Osteoblast (primary cell): ENCODE measurements at regions not wholly inside any gene's neighbourhood (a gene's known extent, or its start where the extent isn't known, plus 50 kb on each side); places are given as distances from the start of the nearest gene placed in this dataset.

Source experiments
- DNase-seq: peaks from one replicate; pipeline ENCODE4 v3.0.0; 2011; ENCODE audit warnings: low spot score, mixed read lengths; ENCODE audit not compliant: insufficient read length; ENCODE audit errors: missing footprints
- H2AFZ ChIP-seq: 2 replicates; pipeline ENCODE4 v1.6.0; 2011; ENCODE audit warnings: mild to moderate bottlenecking, low read length
- H3K27ac ChIP-seq: 2 replicates; pipeline ENCODE4 v1.5.1; 2011; ENCODE audit warnings: mild to moderate bottlenecking, low read depth, low read length, moderate library complexity
- H3K27me3 ChIP-seq: 2 replicates; pipeline ENCODE4 v1.6.0; 2012; ENCODE audit warnings: mild to moderate bottlenecking, control low read depth, inconsistent platforms, low read length, moderate library complexity; ENCODE audit not compliant: insufficient read depth
- H3K36me3 ChIP-seq: 2 replicates; pipeline ENCODE4 v1.5.1; 2011; ENCODE audit warnings: mild to moderate bottlenecking, low read length, control low read depth, moderate library complexity; ENCODE audit not compliant: insufficient read depth
- H3K4me1 ChIP-seq: 2 replicates; pipeline ENCODE4 v1.5.1; 2011; ENCODE audit warnings: mild to moderate bottlenecking, low read length, control low read depth, moderate library complexity; ENCODE audit not compliant: insufficient read depth
- H3K4me2 ChIP-seq: 2 replicates; pipeline ENCODE4 v1.6.0; 2011; ENCODE audit warnings: mild to moderate bottlenecking, low read length; ENCODE audit not compliant: insufficient read depth
- H3K4me3 ChIP-seq: fragments of 200-600 bp; sonication (generic); 3 replicates; pipeline ENCODE4 v1.5.1; 2012; ENCODE audit warnings: mild to moderate bottlenecking, low read length, inconsistent platforms; ENCODE audit not compliant: insufficient read depth
- H3K79me2 ChIP-seq: 2 replicates; pipeline ENCODE4 v1.6.0; 2012; ENCODE audit warnings: mild to moderate bottlenecking, low read length, control low read depth, inconsistent platforms; ENCODE audit not compliant: insufficient read depth
- H3K9me3 ChIP-seq: 2 replicates; pipeline ENCODE4 v1.5.1; 2011; ENCODE audit warnings: low read depth, low read length, control low read depth
- H4K20me1 ChIP-seq: 2 replicates; pipeline ENCODE4 v1.6.0; 2012; ENCODE audit warnings: mild to moderate bottlenecking, low read length, control low read depth; ENCODE audit not compliant: insufficient read depth
- TF ChIP-seq, protein P1 (sequence below): IDR thresholded peaks from 2 replicates; pipeline ENCODE4 v1.5.1; 2011; ENCODE audit warnings: mild to moderate bottlenecking, low read depth, low read length, moderate library complexity; ENCODE audit errors: extremely low read depth

DNA sequence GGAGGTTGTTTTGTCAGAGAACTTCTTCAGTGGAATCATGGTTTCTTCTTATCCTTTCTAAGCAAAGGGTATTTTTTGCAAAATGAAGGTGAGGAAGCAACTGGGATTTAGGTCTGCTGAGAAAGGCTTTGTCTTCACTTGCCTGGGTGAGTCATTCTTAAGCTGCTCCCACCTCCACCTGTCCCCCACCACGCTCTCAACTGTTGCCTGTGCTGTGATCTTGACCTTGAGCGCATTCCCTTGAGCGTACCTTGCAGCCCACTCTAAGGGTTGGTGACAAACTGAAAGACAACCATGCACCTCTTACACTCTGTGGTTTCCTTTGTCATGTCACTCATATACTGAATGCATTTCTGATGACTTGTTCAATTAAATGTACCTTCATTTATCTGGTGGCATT, 641.1 kb downstream of the RNF144B start:
- Histone ChIP-seq H2AFZ (no peak overlapping the region), H3K4me3 (no peak overlapping the region), H4K20me1 (no peaks in the 10 kb centered on the region), H3K36me3 (no peaks in the 10 kb centered on the region), H3K27me3 (no peaks in the 10 kb centered on the region), H3K27ac (no peak overlapping the region), H3K9me3 (no peaks in the 10 kb centered on the region), H3K4me1 (no peaks in the 10 kb centered on the region), H3K79me2 (no peaks in the 10 kb centered on the region), H3K4me2 (no peak overlapping the region)
- TF ChIP-seq, protein P1, sequence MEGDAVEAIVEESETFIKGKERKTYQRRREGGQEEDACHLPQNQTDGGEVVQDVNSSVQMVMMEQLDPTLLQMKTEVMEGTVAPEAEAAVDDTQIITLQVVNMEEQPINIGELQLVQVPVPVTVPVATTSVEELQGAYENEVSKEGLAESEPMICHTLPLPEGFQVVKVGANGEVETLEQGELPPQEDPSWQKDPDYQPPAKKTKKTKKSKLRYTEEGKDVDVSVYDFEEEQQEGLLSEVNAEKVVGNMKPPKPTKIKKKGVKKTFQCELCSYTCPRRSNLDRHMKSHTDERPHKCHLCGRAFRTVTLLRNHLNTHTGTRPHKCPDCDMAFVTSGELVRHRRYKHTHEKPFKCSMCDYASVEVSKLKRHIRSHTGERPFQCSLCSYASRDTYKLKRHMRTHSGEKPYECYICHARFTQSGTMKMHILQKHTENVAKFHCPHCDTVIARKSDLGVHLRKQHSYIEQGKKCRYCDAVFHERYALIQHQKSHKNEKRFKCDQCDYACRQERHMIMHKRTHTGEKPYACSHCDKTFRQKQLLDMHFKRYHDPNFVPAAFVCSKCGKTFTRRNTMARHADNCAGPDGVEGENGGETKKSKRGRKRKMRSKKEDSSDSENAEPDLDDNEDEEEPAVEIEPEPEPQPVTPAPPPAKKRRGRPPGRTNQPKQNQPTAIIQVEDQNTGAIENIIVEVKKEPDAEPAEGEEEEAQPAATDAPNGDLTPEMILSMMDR: no peak
- no peak for DNase-seq

DNA sequence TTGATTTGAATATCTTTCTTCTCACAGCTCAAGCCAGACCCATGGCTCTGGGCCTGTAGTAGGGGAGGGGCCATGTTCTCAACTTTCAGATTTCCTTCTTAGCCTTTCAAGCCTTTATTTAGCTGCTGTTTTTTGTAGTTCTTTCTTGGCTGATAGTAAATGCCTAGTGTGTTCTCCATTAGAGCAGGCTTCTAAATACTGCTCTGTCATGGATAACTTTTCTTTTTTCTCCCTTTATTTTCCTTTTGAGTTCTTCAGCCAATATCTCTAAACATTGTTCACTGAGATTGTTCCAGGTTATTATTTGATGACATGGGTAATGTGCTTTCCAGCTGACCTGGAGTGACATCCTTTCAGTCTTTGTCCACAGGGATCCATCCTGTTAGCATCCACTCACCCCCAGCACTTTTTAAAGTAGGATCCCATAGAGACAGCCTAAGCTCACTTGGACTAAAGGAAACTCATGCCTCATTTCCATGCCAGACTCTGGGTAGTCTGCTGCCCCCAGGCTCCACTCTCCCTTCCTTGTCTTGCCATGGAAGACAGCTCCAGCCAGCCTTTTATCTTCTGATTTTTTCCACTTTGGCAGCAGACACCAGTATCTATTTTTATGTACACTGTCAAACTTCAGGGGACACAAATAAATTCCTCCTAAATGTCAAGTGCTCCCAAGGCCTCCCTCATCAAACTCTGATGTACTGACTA, 645.6 kb downstream of the RNF144B start:
- Histone ChIP-seq H3K79me2 (no peaks in the 10 kb centered on the region), H3K4me1 (no peaks in the 10 kb centered on the region), H3K4me2 (no peak overlapping the region), H3K27me3 (no peaks in the 10 kb centered on the region), H4K20me1 (no peaks in the 10 kb centered on the region), H3K4me3 (no peak overlapping the region), H3K27ac (no peak overlapping the region), H2AFZ (no peak overlapping the region), H3K9me3 (no peaks in the 10 kb centered on the region), H3K36me3 (no peaks in the 10 kb centered on the region)
- DNase-seq: no peak
- TF ChIP-seq, protein P1: no peak

DNA sequence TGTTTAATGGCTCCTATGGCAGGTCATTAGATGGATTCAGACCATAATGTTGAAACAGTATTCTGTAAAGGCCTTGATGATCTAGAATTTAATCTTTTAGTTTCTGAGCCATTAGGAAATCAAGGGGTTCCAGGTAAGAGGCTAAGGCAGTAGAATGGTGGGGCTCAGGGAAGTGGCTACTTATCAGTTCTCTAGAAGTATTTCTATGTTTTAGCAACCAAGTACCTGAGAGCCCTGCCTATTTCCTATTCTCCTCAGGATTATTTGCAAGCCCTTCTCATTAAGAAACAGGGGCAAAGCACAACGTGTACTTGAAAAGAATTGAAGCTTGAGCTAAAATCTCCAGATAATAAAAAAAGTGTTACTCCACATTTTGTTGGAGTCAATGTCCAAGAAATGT, 646.5 kb downstream of the RNF144B start:
- H2AFZ ChIP-seq: no peak overlapping the region
- H3K9me3 ChIP-seq: no peaks in the 10 kb centered on the region
- H3K27me3 ChIP-seq: no peaks in the 10 kb centered on the region
- no peaks in the 10 kb centered on the region for H4K20me1 ChIP-seq
- no peak for DNase-seq
- H3K27ac ChIP-seq: no peak overlapping the region
- no peak overlapping the region for H3K4me3 ChIP-seq
- no peaks in the 10 kb centered on the region for H3K4me1 ChIP-seq
- H3K36me3 ChIP-seq: no peaks in the 10 kb centered on the region
- TF ChIP-seq, protein P1: no peak
- no peak overlapping the region for H3K4me2 ChIP-seq
- H3K79me2 ChIP-seq: no peaks in the 10 kb centered on the region

DNA sequence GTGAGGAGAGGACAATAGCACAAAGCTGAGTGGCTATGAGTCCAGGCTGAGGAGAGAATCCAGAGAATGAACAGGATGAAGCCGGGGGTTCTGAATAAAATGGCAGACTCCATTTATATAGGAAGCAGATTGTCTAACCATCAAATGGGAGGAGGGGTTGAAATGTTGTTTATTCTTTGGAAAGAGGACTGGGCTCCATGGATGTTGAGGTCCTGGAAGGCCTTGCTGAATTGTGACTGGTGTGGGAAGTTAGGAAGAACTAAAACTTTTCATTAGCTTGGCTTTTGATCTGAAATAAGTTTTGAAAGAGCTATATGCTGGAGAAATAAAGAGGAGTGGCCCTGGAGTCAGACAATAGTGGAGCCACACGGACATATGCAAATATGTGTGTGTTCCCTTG, 647.8 kb downstream of the RNF144B start:
- no peaks in the 10 kb centered on the region for H4K20me1 ChIP-seq
- no peak overlapping the region for H2AFZ ChIP-seq
- no peaks in the 10 kb centered on the region for H3K4me1 ChIP-seq
- H3K9me3 ChIP-seq: no peaks in the 10 kb centered on the region
- H3K4me2 ChIP-seq: no peak overlapping the region
- no peaks in the 10 kb centered on the region for H3K27me3 ChIP-seq
- no peak overlapping the region for H3K27ac ChIP-seq
- no peak overlapping the region for H3K4me3 ChIP-seq
- no peaks in the 10 kb centered on the region for H3K79me2 ChIP-seq
- no peaks in the 10 kb centered on the region for H3K36me3 ChIP-seq
- TF ChIP-seq, protein P1: no peak
- no peak for DNase-seq
